H1 (cell line): ENCODE measurements at regions not wholly inside any gene's neighbourhood (a gene's known extent, or its start where the extent isn't known, plus 50 kb on each side); places are given as distances from the start of the nearest gene placed in this dataset.

Experiments
- CHD1 ChIP-seq: IDR thresholded peaks from 2 replicates; pipeline ENCODE4 v1.6.1; 2012; ENCODE audit warnings: low read depth, low read length, improper control_type of control experiment
- GABPA ChIP-seq: IDR thresholded peaks from 2 replicates; pipeline ENCODE4 v1.6.1; 2011; ENCODE audit warnings: mild to moderate bottlenecking, low read length, moderate library complexity, borderline replicate concordance; ENCODE audit not compliant: insufficient read depth
- HDAC6 ChIP-seq: IDR thresholded peaks from one replicate; pipeline ENCODE4 v1.7.1; 2012; ENCODE audit warnings: low read depth, mild to moderate bottlenecking, inconsistent platforms, low read length, moderate library complexity
- SAP30 ChIP-seq: fragments of 300-600 bp; sonication (generic); IDR thresholded peaks from 2 replicates; pipeline ENCODE4 v1.7.1; 2012; ENCODE audit warnings: low read length, moderate library complexity, mild to moderate bottlenecking, inconsistent platforms; ENCODE audit not compliant: insufficient read depth, insufficient replicate concordance
- SP1 ChIP-seq: IDR thresholded peaks from 2 replicates; pipeline ENCODE4 v1.6.1; 2011; ENCODE audit warnings: low read depth, low read length
- SRF ChIP-seq: IDR thresholded peaks from 2 replicates; pipeline ENCODE4 v1.6.1; 2011; ENCODE audit warnings: mild to moderate bottlenecking, low read depth, low read length, moderate library complexity
- TF ChIP-seq, protein P1 (sequence below): IDR thresholded peaks from 2 replicates; pipeline ENCODE4 v1.6.1; 2012; ENCODE audit warnings: low read length, inconsistent platforms

DNA sequence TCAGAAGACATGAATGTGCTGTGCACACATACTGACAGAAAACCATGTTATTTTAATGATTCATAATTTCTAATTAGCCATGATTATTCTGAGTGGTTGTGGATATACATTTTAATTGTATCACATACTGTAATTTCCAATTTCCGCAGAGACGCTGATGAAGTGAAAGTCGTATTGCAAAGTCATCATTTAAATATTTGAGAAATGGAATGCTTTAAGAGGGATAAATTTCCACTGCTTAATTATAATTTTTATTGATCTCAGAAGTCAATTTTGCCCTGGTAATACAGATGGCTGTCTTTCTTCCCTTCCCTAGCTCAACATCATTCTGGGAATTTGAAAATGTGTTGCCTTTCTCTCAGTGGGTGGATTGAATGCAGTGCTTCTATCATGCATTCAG, 819.3 kb downstream of the ROBO2 start (continued):
- TF ChIP-seq SP1 = no peak
- TF ChIP-seq SAP30 = no peak
- no peak for TF ChIP-seq HDAC6
- TF ChIP-seq GABPA = no peak
- TF ChIP-seq CHD1 = no peak
- TF ChIP-seq, protein P1, sequence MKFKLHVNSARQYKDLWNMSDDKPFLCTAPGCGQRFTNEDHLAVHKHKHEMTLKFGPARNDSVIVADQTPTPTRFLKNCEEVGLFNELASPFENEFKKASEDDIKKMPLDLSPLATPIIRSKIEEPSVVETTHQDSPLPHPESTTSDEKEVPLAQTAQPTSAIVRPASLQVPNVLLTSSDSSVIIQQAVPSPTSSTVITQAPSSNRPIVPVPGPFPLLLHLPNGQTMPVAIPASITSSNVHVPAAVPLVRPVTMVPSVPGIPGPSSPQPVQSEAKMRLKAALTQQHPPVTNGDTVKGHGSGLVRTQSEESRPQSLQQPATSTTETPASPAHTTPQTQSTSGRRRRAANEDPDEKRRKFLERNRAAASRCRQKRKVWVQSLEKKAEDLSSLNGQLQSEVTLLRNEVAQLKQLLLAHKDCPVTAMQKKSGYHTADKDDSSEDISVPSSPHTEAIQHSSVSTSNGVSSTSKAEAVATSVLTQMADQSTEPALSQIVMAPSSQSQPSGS = no peak
- no peak for TF ChIP-seq SRF
